ENCODE measurements at regions not wholly inside any gene's neighbourhood (a gene's known extent, or its start where the extent isn't known, plus 50 kb on each side); places are given as distances from the start of the nearest gene placed in this dataset.
A peak's percentile ranks its signal among the peaks of the same experiment; 100 is the strongest.

GRCh38 chr6:120228297-120228696 lies 878.7 kb upstream of the MAN1A1 start:
- CTCF ChIA-PET = no interaction called here
- no TSS peak for BruUV-seq (replicated peaks)
- H3K4me1 Mint-ChIP-seq (ENCODE audit: low read depth, unreplicated experiment) = no peaks in the 10 kb centered on the region

GRCh38 chr6:120219339-120219738 lies 869.8 kb upstream of the MAN1A1 start:
- Mint-ChIP-seq H3K4me1 (ENCODE audit: low read depth, unreplicated experiment) (no peaks in the 10 kb centered on the region), H3K27ac (ENCODE audit: unreplicated experiment) (no peak overlapping the region), H3K4me3 (ENCODE audit: low read depth, unreplicated experiment) (no peak overlapping the region), H3K9me3 (ENCODE audit: low read depth, unreplicated experiment) (peaks cover 10% of the 10 kb centered on the region), H3K36me3 (ENCODE audit: insufficient read depth, unreplicated experiment) (no peaks in the 10 kb centered on the region), H3K27me3 (ENCODE audit: unreplicated experiment) (no peaks in the 10 kb centered on the region)
- no TSS peak for BruUV-seq (replicated peaks)
- intact Hi-C loops (cut with micrococcal nuclease; ENCODE audit: unreplicated experiment) = no loop called here
- CTCF ChIA-PET = no interaction called here
- TF ChIP-seq, protein P1, sequence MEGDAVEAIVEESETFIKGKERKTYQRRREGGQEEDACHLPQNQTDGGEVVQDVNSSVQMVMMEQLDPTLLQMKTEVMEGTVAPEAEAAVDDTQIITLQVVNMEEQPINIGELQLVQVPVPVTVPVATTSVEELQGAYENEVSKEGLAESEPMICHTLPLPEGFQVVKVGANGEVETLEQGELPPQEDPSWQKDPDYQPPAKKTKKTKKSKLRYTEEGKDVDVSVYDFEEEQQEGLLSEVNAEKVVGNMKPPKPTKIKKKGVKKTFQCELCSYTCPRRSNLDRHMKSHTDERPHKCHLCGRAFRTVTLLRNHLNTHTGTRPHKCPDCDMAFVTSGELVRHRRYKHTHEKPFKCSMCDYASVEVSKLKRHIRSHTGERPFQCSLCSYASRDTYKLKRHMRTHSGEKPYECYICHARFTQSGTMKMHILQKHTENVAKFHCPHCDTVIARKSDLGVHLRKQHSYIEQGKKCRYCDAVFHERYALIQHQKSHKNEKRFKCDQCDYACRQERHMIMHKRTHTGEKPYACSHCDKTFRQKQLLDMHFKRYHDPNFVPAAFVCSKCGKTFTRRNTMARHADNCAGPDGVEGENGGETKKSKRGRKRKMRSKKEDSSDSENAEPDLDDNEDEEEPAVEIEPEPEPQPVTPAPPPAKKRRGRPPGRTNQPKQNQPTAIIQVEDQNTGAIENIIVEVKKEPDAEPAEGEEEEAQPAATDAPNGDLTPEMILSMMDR (IDR thresholded peaks at IDR 0.05; ENCODE audit: unreplicated experiment) = no peak
- DNase-seq = no peak

More at GRCh38 chr6:120228297-120228696, 878.7 kb upstream of the MAN1A1 start:
- Mint-ChIP-seq H3K9me3 (ENCODE audit: low read depth, unreplicated experiment) (peaks cover 8% of the 10 kb centered on the region), H3K4me3 (ENCODE audit: low read depth, unreplicated experiment) (no peak overlapping the region), H3K27me3 (ENCODE audit: unreplicated experiment) (no peaks in the 10 kb centered on the region), H3K27ac (ENCODE audit: unreplicated experiment) (no peak overlapping the region), H3K36me3 (ENCODE audit: insufficient read depth, unreplicated experiment) (no peaks in the 10 kb centered on the region)
- TF ChIP-seq, protein P1 (IDR thresholded peaks at IDR 0.05; ENCODE audit: unreplicated experiment) = no peak
- no peak for DNase-seq
- intact Hi-C loops (cut with micrococcal nuclease; ENCODE audit: unreplicated experiment) = no loop called here

DNA sequence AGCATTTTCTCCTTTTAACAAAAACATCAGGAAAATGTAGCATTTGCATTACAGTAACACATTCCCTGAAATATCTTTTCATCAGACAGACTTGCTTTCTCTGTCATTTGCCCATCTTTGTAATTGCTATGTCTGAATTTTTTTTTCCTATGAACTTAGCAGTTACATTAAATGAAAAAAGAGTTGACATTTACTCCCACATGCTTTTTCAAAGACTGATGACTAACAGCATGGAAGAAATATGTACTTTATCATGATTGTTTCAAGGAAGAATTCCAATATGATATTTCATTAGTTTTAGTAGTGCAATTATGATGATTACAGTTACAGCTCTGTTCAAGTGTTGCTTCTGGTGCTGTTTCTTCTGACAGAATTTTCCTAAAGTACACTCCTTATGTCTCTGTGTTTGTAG lies 864.5 kb upstream of the MAN1A1 start:
- CTCF ChIA-PET = no interaction called here
- intact Hi-C loops (cut with micrococcal nuclease; ENCODE audit: unreplicated experiment) = no loop called here

DNA sequence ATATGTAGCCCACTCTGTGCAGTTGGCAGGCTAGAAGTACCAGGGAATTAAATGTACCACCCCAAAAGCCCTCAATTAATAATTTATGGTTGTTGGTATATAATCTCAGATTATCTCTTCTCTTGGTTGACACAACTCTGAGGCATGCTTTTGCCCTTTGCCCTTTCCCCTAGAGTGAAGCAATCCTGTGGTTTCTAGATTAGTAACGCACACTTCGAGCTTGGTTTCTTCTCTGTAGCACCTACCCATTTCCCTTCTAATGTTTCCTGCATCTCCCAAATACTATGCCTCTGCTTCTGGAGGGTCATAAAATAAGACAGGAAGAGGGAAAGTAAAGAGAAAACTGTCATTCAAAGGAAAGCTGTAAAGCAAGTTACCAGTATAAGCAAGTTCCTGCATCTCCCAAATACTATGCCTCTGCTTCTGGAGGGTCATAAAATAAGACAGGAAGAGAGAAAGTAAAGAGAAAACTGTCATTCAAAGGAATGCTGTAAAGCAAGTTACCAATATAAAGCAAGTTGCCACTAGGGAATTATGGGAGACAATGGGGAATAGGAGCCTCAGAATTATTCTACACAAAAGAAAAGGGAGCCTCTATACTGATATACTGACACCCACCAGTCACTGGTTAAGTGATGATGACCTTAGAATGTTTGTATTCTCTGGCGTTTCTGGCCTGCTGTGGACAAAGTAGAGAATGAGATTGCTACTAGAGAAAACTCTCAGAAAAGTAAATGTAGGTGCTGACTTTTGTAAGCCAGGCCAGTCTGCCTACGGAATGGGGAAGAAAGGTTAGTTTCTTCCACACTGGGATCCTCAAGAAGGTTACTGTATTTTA lies 862.6 kb upstream of the MAN1A1 start:
- CTCF ChIA-PET = no interaction called here
- TF ChIP-seq, protein P1 (IDR thresholded peaks at IDR 0.05; ENCODE audit: unreplicated experiment) = no peak
- peak; percentile 47 for DNase-seq
- no peak overlapping the region for H3K27ac Mint-ChIP-seq (ENCODE audit: unreplicated experiment)
- no peaks in the 10 kb centered on the region for H3K36me3 Mint-ChIP-seq (ENCODE audit: insufficient read depth, unreplicated experiment)
- peaks cover 5% of the 10 kb centered on the region for H3K9me3 Mint-ChIP-seq (ENCODE audit: low read depth, unreplicated experiment)
- peaks cover 18% of the 10 kb centered on the region for H3K4me1 Mint-ChIP-seq (ENCODE audit: low read depth, unreplicated experiment)
- intact Hi-C loops (cut with micrococcal nuclease; ENCODE audit: unreplicated experiment) = no loop called here
- no peaks in the 10 kb centered on the region for H3K27me3 Mint-ChIP-seq (ENCODE audit: unreplicated experiment)
- no TSS peak for BruUV-seq (replicated peaks)
- H3K4me3 Mint-ChIP-seq (ENCODE audit: low read depth, unreplicated experiment) = no peak overlapping the region

More for the DNA sequence above, 864.5 kb upstream of the MAN1A1 start:
- DNase-seq = no peak
- no peaks in the 10 kb centered on the region for H3K27me3 Mint-ChIP-seq (ENCODE audit: unreplicated experiment)
- H3K9me3 Mint-ChIP-seq (ENCODE audit: low read depth, unreplicated experiment) = peaks cover 8% of the 10 kb centered on the region
- BruUV-seq (replicated peaks) = no TSS peak
- TF ChIP-seq, protein P1 (IDR thresholded peaks at IDR 0.05; ENCODE audit: unreplicated experiment) = no peak
- no peak overlapping the region for H3K4me3 Mint-ChIP-seq (ENCODE audit: low read depth, unreplicated experiment)
- H3K4me1 Mint-ChIP-seq (ENCODE audit: low read depth, unreplicated experiment) = peaks cover 18% of the 10 kb centered on the region
- no peak overlapping the region for H3K27ac Mint-ChIP-seq (ENCODE audit: unreplicated experiment)
- H3K36me3 Mint-ChIP-seq (ENCODE audit: insufficient read depth, unreplicated experiment) = no peaks in the 10 kb centered on the region

Measured in Calu3 (cell line).